ENCODE measurements at regions not wholly inside any gene's neighbourhood (a gene's known extent, or its start where the extent isn't known, plus 50 kb on each side); places are given as distances from the start of the nearest gene placed in this dataset.

DNA sequence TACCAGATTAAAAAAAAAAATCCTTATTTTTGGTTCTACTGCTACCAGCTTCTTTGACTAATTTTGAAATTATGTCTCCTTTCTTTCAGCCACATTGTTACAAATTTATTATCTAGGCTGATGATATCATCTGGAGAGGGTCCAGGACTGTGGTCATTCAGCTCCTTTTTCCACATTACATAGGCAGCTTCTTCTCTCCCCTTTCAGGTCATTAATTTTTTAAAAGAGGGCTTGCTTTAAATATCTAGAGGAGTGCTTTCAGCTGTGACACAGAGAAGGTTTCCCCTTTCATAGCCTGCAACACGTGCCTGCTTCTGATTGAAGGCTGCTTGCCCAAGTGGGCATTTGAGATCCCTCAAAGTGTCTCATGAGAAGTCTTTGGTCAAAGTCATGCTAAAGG lies 155.7 kb upstream of the PAPPA start:
- H3K36me3 ChIP-seq, result no peaks in the 10 kb centered on the region
- peaks cover 0 to 8% (median 4%) of the 10 kb centered on the region in 3 donors for H3K4me1 ChIP-seq
- no peak overlapping the region for H3K4me3 ChIP-seq
- FAIRE-seq (no peak), DNase-seq (no peak), ATAC-seq (no peak)
- H3K27me3 ChIP-seq, result no peaks in the 10 kb centered on the region
- 68 to 82% methylated on average over 1 of the region's 1 CpG for WGBS, 2 donors
- no peak overlapping the region for H3K27ac ChIP-seq
- intact Hi-C loops (cut with DNase I), result no loop called here
- H3K9me3 ChIP-seq, result no peaks in the 10 kb centered on the region
- TF ChIP-seq, protein P1, sequence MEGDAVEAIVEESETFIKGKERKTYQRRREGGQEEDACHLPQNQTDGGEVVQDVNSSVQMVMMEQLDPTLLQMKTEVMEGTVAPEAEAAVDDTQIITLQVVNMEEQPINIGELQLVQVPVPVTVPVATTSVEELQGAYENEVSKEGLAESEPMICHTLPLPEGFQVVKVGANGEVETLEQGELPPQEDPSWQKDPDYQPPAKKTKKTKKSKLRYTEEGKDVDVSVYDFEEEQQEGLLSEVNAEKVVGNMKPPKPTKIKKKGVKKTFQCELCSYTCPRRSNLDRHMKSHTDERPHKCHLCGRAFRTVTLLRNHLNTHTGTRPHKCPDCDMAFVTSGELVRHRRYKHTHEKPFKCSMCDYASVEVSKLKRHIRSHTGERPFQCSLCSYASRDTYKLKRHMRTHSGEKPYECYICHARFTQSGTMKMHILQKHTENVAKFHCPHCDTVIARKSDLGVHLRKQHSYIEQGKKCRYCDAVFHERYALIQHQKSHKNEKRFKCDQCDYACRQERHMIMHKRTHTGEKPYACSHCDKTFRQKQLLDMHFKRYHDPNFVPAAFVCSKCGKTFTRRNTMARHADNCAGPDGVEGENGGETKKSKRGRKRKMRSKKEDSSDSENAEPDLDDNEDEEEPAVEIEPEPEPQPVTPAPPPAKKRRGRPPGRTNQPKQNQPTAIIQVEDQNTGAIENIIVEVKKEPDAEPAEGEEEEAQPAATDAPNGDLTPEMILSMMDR (IDR thresholded peaks at IDR 0.05), result no peak

DNA sequence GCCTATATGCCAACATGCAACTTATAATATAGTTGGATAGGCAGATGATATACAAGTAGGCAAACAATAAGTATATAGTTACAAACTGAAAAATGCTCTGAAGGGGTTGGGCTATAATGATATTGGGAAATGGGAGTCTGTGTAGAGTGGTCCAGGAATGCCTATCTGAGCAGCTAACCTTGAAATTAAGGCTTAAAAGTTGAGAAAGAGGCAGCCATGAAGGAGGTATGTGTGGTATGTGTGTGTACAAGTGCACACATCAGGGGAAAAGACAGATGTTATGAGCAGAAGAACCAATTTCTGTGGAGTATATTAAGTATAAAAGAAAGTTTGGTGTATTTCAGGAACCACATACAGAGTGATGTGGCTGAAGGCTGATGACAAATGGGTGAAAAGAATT lies 154.9 kb upstream of the PAPPA start:
- Histone ChIP-seq H3K4me1 (peaks cover 0 to 8% (median 4%) of the 10 kb centered on the region in 3 donors), H3K9me3 (no peaks in the 10 kb centered on the region), H3K27ac (no peak overlapping the region), H3K27me3 (no peaks in the 10 kb centered on the region), H3K4me3 (no peak overlapping the region), H3K36me3 (no peaks in the 10 kb centered on the region)
- ATAC-seq, result no peak
- intact Hi-C loops (cut with DNase I), result no loop called here
- no peak for FAIRE-seq
- DNase-seq, result no peak
- TF ChIP-seq, protein P1 (IDR thresholded peaks at IDR 0.05), result no peak

DNA sequence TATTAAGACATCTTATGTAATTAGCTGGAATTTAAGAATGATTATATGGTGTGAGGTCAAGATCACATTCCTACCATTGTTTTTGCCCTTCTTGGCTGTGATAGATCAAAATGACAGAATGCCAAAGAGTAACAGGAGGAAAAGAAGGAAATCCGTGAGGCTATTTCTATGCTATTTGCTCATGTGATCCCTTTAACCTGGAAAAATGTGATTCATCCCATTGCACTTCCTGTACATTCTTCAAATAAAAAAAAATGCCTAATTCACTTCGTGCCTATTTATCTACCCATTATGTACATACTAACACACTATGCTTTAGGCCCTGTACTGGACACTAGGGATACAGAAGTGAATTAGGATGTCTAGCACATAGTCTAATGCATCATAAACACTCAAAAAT lies 154.1 kb upstream of the PAPPA start:
- no peaks in the 10 kb centered on the region for H3K27me3 ChIP-seq
- H3K36me3 ChIP-seq, result no peaks in the 10 kb centered on the region
- no peak for FAIRE-seq
- intact Hi-C loops (cut with DNase I), result no loop called here
- no peak for DNase-seq
- TF ChIP-seq, protein P1 (IDR thresholded peaks at IDR 0.05), result no peak
- no peak for ATAC-seq
- no peak overlapping the region for H3K4me3 ChIP-seq
- peaks cover 0 to 8% (median 4%) of the 10 kb centered on the region in 3 donors for H3K4me1 ChIP-seq
- no peak overlapping the region for H3K27ac ChIP-seq
- no peaks in the 10 kb centered on the region for H3K9me3 ChIP-seq
- WGBS, 2 donors, result 69 to 72% methylated on average over 2 of the region's 2 CpGs

DNA sequence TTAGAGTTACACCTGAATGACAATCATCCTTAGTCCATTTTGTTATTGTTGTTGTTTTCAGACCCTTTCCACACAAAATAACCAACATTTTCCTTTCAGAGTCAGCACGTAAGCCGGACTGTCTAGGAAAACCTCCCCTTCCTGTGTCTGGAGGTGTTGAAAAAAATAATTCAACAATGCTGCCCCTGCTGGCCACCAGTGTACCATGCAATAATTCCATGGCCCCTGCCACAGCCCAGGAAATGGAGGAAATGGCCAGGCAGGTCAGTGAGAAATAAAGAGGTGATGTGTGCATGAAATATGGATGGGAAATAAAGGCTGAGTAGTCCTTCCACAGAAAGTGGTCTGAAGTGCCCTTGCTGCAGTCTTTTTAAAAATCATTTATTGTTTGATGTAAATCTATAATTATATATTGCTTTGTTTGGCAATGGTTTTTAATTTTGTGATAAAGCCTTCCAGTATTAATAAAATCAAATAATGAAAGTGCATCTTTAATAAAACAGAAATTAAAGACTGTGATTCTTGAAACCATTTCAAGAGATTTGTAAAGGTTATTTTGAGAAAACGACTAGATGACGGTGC lies 152.8 kb upstream of the PAPPA start:
- intact Hi-C loops (cut with DNase I), result no loop called here
- TF ChIP-seq, protein P1 (IDR thresholded peaks at IDR 0.05), result peak in 2 of 4 donors; percentile 26 to 36
- no peak overlapping the region for H3K4me3 ChIP-seq
- H3K36me3 ChIP-seq, result no peaks in the 10 kb centered on the region
- no peak overlapping the region for H3K27ac ChIP-seq
- FAIRE-seq, result no peak
- DNase-seq, result peak in 1 of 6 donors; percentile 30
- WGBS, 2 donors, result 65 to 77% methylated on average over 4 of the region's 4 CpGs
- peaks cover 0 to 7% (median 4%) of the 10 kb centered on the region in 3 donors for H3K4me1 ChIP-seq
- peak in 2 of 4 donors; percentile 62 to 73 for ATAC-seq
- H3K9me3 ChIP-seq, result no peaks in the 10 kb centered on the region
- H3K27me3 ChIP-seq, result no peaks in the 10 kb centered on the region

DNA sequence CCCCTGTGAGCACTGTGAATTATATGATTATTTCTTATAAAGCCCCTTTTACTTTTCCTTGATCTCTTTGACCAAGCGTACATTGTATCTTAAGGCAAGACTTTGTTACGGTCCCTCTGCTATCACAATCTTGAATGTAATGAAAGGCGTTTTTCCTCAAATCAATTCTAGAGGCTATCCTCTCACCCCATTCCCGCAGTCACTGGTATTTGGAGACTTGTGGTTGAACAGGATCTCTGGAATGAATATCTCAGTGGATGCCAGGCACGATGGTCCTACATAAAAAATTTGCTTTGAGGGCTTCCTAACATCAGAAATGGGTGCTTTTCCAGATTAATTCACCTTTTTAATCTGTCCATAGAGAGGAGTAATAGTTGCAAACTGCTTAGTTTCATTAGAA lies 151.4 kb upstream of the PAPPA start:
- TF ChIP-seq, protein P1 (IDR thresholded peaks at IDR 0.05), result no peak
- Histone ChIP-seq H3K9me3 (no peaks in the 10 kb centered on the region), H3K4me1 (no peaks in the 10 kb centered on the region), H3K4me3 (no peak overlapping the region), H3K36me3 (no peaks in the 10 kb centered on the region), H3K27me3 (no peaks in the 10 kb centered on the region), H3K27ac (no peak overlapping the region)
- ATAC-seq (no peak), FAIRE-seq (no peak), DNase-seq (no peak)
- 78 to 83% methylated on average over 5 of the region's 5 CpGs for WGBS, 2 donors
- intact Hi-C loops (cut with DNase I), result no loop called here
